Thyroid gland (tissue), 4 donors: ENCODE measurements at regions not wholly inside any gene's neighbourhood (a gene's known extent, or its start where the extent isn't known, plus 50 kb on each side); places are given as distances from the start of the nearest gene placed in this dataset.

Source experiments
- DNase-seq, 2 donors: peaks; one replicate each; pipeline ENCODE4 v3.0.0-alpha.2; 2019
- H3K27ac ChIP-seq, 3 donors: fragments of 200-600 bp; sonication (generic); 1 replicate in 2 of 3; 2 replicates in 1 of 3; pipeline ENCODE4 v1.5.1; 2016 to 2019; ENCODE audit warnings: mild to moderate bottlenecking in 1 of 3, moderate library complexity in 1 of 3
- H3K27me3 ChIP-seq: fragments of 200-600 bp; sonication (generic); one replicate; pipeline ENCODE4 v1.5.1; 2019
- H3K36me3 ChIP-seq, 2 donors: fragments of 200-600 bp; sonication (generic); one replicate each; pipeline ENCODE4 v1.5.1; 2016 to 2019
- H3K4me1 ChIP-seq, 2 donors: fragments of 200-600 bp; sonication (generic); one replicate each; pipeline ENCODE4 v1.5.1; 2017 to 2019
- H3K4me3 ChIP-seq, 3 donors: fragments of 200-600 bp; sonication (generic); replicated peaks in 1 of 3; 1 replicate in 2 of 3; 2 replicates in 1 of 3; pipeline ENCODE4 v1.5.1; 2016; ENCODE audit warnings: mild to moderate bottlenecking in 1 of 3
- H3K9me3 ChIP-seq: fragments of 200-600 bp; sonication (generic); one replicate; pipeline ENCODE4 v1.5.1; 2017
- CTCF ChIP-seq, 6 experiments: fragments of 200-600 bp in 3 of 6; fragments of 450-650 bp in 3 of 6; sonication (generic) in 3 of 6; IDR thresholded peaks; one replicate each; pipeline ENCODE4 v1.5.1; 2016 to 2019; ENCODE audit warnings: antibody characterized with exemption in 6 of 6, mild to moderate bottlenecking in 2 of 6, inconsistent platforms in 1 of 6, moderate library complexity in 1 of 6
- POLR2A ChIP-seq, 2 donors: fragments of 450-650 bp; IDR thresholded peaks; one replicate each; pipeline ENCODE4 v1.6.1; 2017; ENCODE audit warnings: antibody characterized with exemption in 2 of 2, mild to moderate bottlenecking in 2 of 2, moderate library complexity in 1 of 2
- WGBS, 2 donors: methylation state at CpG; one replicate each; pipeline ENCODE4 v1.1.5; 2017; 5-methylcytosine and 5-hydroxymethylcytosine counted together
- intact Hi-C: fragments of 100-400 bp; cut with DNase I; formaldehyde crosslinking; loops from one replicate; pipeline ENCODE4 v1.15.1; 2023

DNA sequence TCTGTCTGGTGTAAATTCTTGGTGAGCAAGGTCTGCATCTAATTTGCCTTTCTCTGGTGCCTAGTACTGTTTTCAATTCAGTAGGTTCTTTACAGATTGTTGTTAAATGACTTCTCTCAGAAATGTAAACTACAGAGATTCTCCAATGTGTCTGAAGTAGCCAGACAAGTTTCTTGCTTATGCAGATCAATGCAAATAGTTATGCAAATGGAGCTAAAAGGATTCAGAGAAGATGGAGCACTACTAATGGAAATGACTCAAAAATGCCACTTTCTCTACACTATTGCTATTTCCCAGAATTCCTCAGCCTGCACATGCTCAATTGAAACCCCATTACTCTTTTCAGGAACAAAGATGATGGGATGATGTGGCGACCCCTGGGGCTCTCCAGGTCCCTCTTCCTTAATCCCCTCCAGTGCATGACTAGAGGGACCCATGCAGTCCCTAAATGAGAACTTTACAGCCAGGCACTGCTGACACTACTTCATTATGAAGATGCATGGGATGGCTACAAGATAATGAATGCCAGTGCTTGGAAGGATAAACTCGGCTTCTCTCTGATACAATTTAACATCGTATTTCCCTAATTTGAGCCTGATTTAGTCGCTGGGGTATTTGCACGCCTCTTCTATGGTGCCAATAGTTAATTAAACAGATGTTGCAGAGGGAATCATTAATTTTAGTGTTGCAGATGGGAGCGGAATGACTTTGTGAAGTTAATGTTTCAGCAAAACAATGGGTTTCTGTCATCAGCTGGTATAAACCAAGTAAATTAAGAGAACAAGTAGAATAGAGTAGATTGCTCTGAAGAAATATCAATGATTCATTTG, 753.2 kb downstream of the TLR4 start:
- DNase-seq = no peak
- H3K27me3 ChIP-seq = no peaks in the 10 kb centered on the region
- H3K9me3 ChIP-seq = no peaks in the 10 kb centered on the region
- H3K27ac ChIP-seq = no peak overlapping the region
- intact Hi-C loops = no loop called here
- no peak overlapping the region for H3K4me3 ChIP-seq
- 75 to 80% methylated on average over 6 of the region's 6 CpGs for WGBS, 2 donors
- no peak for TF ChIP-seq POLR2A (IDR thresholded peaks at IDR 0.05)
- no peak for TF ChIP-seq CTCF (IDR thresholded peaks at IDR 0.05)
- H3K4me1 ChIP-seq = no peaks in the 10 kb centered on the region
- H3K36me3 ChIP-seq = no peaks in the 10 kb centered on the region

DNA sequence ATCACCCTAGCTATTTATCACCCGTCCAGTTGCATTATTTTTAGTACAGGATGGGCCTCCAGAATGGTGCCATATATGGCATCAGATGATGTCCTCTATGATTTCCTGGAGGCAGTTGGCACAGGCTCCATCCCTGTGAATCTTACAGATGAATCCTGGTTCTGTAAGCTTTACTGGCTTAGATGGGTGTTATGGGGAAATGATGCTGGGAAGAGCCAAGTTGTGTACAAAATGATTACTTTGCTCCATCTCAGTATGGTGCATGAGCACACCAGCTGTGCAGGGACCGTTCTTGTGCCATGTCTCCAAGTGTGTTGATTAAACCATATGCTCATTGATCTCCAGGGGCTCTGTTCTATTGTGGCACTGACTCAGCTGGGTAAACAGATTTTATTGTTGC, 755.7 kb downstream of the TLR4 start:
- H3K27ac ChIP-seq = no peak overlapping the region
- no peak for DNase-seq

DNA sequence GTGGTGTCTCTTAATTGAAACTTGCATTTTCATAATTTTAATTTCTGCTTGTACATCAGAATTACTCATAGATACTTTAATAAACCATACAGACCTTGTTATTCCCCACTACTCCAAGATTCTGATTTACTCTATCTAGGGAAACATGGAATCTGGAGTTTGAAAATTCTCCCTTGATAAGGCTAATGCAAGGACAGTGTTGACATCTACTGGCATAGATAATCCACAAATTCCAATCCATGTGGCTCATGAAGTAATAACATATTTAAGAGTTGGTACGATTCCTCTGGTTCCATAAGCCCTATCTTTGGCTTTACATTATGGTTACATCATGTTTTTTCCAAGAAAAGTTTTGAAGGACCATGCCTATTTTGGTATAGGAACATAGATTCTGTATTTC, 759.2 kb downstream of the TLR4 start:
- WGBS, 2 donors = 60 to 70% methylated on average over 1 of the region's 1 CpG
- H3K4me1 ChIP-seq = no peaks in the 10 kb centered on the region

More for the DNA sequence above, 755.7 kb downstream of the TLR4 start:
- Histone ChIP-seq H3K9me3 (no peaks in the 10 kb centered on the region), H3K4me1 (no peaks in the 10 kb centered on the region), H3K4me3 (no peak overlapping the region), H3K36me3 (no peaks in the 10 kb centered on the region), H3K27me3 (no peaks in the 10 kb centered on the region)
- 49 to 56% methylated on average over 2 of the region's 2 CpGs for WGBS, 2 donors
- intact Hi-C loops = no loop called here
- no peak for TF ChIP-seq CTCF (IDR thresholded peaks at IDR 0.05)
- TF ChIP-seq POLR2A (IDR thresholded peaks at IDR 0.05) = no peak

GRCh38 chr9:118473521-118473920, 769.3 kb downstream of the TLR4 start:
- TF ChIP-seq POLR2A (IDR thresholded peaks at IDR 0.05) (no peak), CTCF (IDR thresholded peaks at IDR 0.05) (no peak)
- intact Hi-C loops = no loop called here
- 78% methylated on average over 1 of the region's 1 CpG for WGBS, 2 donors
- no peaks in the 10 kb centered on the region for H3K36me3 ChIP-seq
- H3K27me3 ChIP-seq = no peaks in the 10 kb centered on the region
- H3K27ac ChIP-seq = no peak overlapping the region
- no peak for DNase-seq
- H3K4me1 ChIP-seq = no peaks in the 10 kb centered on the region
- H3K9me3 ChIP-seq = no peaks in the 10 kb centered on the region
- H3K4me3 ChIP-seq = no peak overlapping the region

More for the DNA sequence above, 759.2 kb downstream of the TLR4 start:
- Histone ChIP-seq H3K4me3 (no peak overlapping the region), H3K27ac (no peak overlapping the region), H3K9me3 (no peaks in the 10 kb centered on the region), H3K27me3 (no peaks in the 10 kb centered on the region), H3K36me3 (no peaks in the 10 kb centered on the region)
- no peak for TF ChIP-seq POLR2A (IDR thresholded peaks at IDR 0.05)
- TF ChIP-seq CTCF (IDR thresholded peaks at IDR 0.05) = no peak
- no peak for DNase-seq
- intact Hi-C loops = no loop called here

DNA sequence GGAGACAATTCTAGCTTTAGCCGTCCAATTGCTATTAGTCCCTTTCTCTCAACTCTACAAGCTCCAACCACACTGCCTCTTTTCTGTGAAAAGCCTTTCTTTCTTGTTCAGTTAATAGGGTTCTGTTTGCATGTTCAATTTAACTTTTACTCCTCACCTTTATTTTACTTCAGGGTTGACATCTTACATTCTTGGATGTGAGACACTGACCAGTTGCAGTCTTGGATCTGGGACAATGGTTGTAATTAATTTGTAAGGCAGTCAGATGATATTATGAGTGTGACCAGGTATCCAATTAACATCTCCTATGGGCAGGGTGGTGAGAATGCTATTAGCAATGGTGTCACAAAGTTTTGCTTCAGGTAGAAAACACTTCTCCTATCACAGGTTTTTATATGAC, 774.5 kb downstream of the TLR4 start:
- Histone ChIP-seq H3K36me3 (no peaks in the 10 kb centered on the region), H3K4me3 (no peak overlapping the region), H3K9me3 (no peaks in the 10 kb centered on the region), H3K4me1 (no peaks in the 10 kb centered on the region), H3K27me3 (no peaks in the 10 kb centered on the region), H3K27ac (no peak overlapping the region)
- intact Hi-C loops = no loop called here
- DNase-seq = no peak
- 86 to 91% methylated on average over 1 of the region's 1 CpG for WGBS, 2 donors
- no peak for TF ChIP-seq POLR2A (IDR thresholded peaks at IDR 0.05)
- TF ChIP-seq CTCF (IDR thresholded peaks at IDR 0.05) = no peak
